HL-60 (cell line): ENCODE measurements at regions not wholly inside any gene's neighbourhood (a gene's known extent, or its start where the extent isn't known, plus 50 kb on each side); places are given as distances from the start of the nearest gene placed in this dataset.
A peak's percentile ranks its signal among the peaks of the same experiment; 100 is the strongest.

ENCODE experiments used
- DNase-seq, 2 experiments: peaks; one replicate each; pipeline ENCODE4 v3.0.0-alpha.2; 2010 to 2020; ENCODE audit warnings: low read depth in 1 of 2, low spot score in 1 of 2
- H3K27ac ChIP-seq: fragments of 250-450 bp; sonication (Bioruptor Pico); replicated peaks from 2 replicates; pipeline ENCODE4 v1.5.1; 2020; ENCODE audit warnings: mild to moderate bottlenecking, moderate library complexity
- H3K27me3 ChIP-seq: fragments of 250-450 bp; sonication (Bioruptor Pico); 2 replicates; pipeline ENCODE4 v1.5.1; 2021; ENCODE audit warnings: mild to moderate bottlenecking, moderate library complexity; ENCODE audit not compliant: insufficient read depth, poor library complexity, severe bottlenecking
- H3K4me3 ChIP-seq: replicated peaks from 2 replicates; pipeline ENCODE4 v1.5.1; 2011; ENCODE audit warnings: mild to moderate bottlenecking, control low read depth, low read length; ENCODE audit not compliant: insufficient read depth
- GABPA ChIP-seq: IDR thresholded peaks from 2 replicates; pipeline ENCODE4 v1.6.1; 2012; ENCODE audit warnings: low read depth
- POLR2AphosphoS5 ChIP-seq: IDR thresholded peaks from 2 replicates; pipeline ENCODE4 v1.6.1; 2012; ENCODE audit warnings: low read depth
- SPI1 ChIP-seq: IDR thresholded peaks from 2 replicates; pipeline ENCODE4 v1.6.1; 2012; ENCODE audit warnings: low read depth, mild to moderate bottlenecking, borderline replicate concordance
- TF ChIP-seq, protein P1 (sequence below): IDR thresholded peaks from one replicate; pipeline ENCODE4 v1.5.1; 2011; ENCODE audit warnings: low read length, control low read depth, inconsistent platforms; ENCODE audit not compliant: insufficient read depth
- TF ChIP-seq, protein P2 (sequence below): IDR thresholded peaks from 2 replicates; pipeline ENCODE4 v1.6.1; 2012; ENCODE audit warnings: low read depth; ENCODE audit not compliant: insufficient replicate concordance

- DNase-seq, result no peak
- H3K27ac ChIP-seq, result no peak overlapping the region
- no peaks in the 10 kb centered on the region for H3K27me3 ChIP-seq
- TF ChIP-seq GABPA (no peak), SPI1 (no peak), POLR2AphosphoS5 (no peak)
- TF ChIP-seq, protein P1, sequence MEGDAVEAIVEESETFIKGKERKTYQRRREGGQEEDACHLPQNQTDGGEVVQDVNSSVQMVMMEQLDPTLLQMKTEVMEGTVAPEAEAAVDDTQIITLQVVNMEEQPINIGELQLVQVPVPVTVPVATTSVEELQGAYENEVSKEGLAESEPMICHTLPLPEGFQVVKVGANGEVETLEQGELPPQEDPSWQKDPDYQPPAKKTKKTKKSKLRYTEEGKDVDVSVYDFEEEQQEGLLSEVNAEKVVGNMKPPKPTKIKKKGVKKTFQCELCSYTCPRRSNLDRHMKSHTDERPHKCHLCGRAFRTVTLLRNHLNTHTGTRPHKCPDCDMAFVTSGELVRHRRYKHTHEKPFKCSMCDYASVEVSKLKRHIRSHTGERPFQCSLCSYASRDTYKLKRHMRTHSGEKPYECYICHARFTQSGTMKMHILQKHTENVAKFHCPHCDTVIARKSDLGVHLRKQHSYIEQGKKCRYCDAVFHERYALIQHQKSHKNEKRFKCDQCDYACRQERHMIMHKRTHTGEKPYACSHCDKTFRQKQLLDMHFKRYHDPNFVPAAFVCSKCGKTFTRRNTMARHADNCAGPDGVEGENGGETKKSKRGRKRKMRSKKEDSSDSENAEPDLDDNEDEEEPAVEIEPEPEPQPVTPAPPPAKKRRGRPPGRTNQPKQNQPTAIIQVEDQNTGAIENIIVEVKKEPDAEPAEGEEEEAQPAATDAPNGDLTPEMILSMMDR, result no peak
- TF ChIP-seq, protein P2, sequence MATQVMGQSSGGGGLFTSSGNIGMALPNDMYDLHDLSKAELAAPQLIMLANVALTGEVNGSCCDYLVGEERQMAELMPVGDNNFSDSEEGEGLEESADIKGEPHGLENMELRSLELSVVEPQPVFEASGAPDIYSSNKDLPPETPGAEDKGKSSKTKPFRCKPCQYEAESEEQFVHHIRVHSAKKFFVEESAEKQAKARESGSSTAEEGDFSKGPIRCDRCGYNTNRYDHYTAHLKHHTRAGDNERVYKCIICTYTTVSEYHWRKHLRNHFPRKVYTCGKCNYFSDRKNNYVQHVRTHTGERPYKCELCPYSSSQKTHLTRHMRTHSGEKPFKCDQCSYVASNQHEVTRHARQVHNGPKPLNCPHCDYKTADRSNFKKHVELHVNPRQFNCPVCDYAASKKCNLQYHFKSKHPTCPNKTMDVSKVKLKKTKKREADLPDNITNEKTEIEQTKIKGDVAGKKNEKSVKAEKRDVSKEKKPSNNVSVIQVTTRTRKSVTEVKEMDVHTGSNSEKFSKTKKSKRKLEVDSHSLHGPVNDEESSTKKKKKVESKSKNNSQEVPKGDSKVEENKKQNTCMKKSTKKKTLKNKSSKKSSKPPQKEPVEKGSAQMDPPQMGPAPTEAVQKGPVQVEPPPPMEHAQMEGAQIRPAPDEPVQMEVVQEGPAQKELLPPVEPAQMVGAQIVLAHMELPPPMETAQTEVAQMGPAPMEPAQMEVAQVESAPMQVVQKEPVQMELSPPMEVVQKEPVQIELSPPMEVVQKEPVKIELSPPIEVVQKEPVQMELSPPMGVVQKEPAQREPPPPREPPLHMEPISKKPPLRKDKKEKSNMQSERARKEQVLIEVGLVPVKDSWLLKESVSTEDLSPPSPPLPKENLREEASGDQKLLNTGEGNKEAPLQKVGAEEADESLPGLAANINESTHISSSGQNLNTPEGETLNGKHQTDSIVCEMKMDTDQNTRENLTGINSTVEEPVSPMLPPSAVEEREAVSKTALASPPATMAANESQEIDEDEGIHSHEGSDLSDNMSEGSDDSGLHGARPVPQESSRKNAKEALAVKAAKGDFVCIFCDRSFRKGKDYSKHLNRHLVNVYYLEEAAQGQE, result no peak
- no peak overlapping the region for H3K4me3 ChIP-seq
Measured at GRCh38 chr6:169896826-169897456, 145.5 kb downstream of the ERMARD start.

- DNase-seq, result no peak
- no peak overlapping the region for H3K4me3 ChIP-seq
- no peaks in the 10 kb centered on the region for H3K27me3 ChIP-seq
- no peak overlapping the region for H3K27ac ChIP-seq
- TF ChIP-seq POLR2AphosphoS5 (no peak), GABPA (no peak), SPI1 (no peak)
- TF ChIP-seq, protein P2, result no peak
- TF ChIP-seq, protein P1, result no peak
Measured at GRCh38 chr6:169895926-169896761, 144.7 kb downstream of the ERMARD start.

- Histone ChIP-seq H3K4me3 (no peak overlapping the region), H3K27me3 (no peaks in the 10 kb centered on the region), H3K27ac (no peak overlapping the region)
- TF ChIP-seq POLR2AphosphoS5 (no peak), GABPA (no peak), SPI1 (peak; percentile 29; the same call in 1 of the 2 replicates)
- TF ChIP-seq, protein P1, result no peak
- no peak for DNase-seq
Measured at GRCh38 chr6:169895000-169895759, 143.8 kb downstream of the ERMARD start.
